ENCODE measurements at regions not wholly inside any gene's neighbourhood (a gene's known extent, or its start where the extent isn't known, plus 50 kb on each side); places are given as distances from the start of the nearest gene placed in this dataset.

- Histone ChIP-seq H3K27ac (ENCODE audit: low read length) (no peak overlapping the region), H2AFZ (ENCODE audit: low read length) (no peak overlapping the region), H3K9me2 (replicated peaks; ENCODE audit: low read length) (no peaks in the 10 kb centered on the region), H3K4me1 (ENCODE audit: insufficient read depth, low read length) (no peaks in the 10 kb centered on the region), H3K79me2 (ENCODE audit: low read length) (no peaks in the 10 kb centered on the region), H4K20me1 (ENCODE audit: low read length) (no peaks in the 10 kb centered on the region), H3K4me2 (ENCODE audit: low read length) (no peak overlapping the region), H3K9me3 (ENCODE audit: low read length) (no peaks in the 10 kb centered on the region), H3K27me3 (ENCODE audit: low read length) (no peaks in the 10 kb centered on the region), H3K4me3 (ENCODE audit: low read length) (no peak overlapping the region), H3K36me3 (ENCODE audit: low read depth, low read length) (no peaks in the 10 kb centered on the region), H3F3A (ENCODE audit: low read length, unreplicated experiment) (no peaks in the 10 kb centered on the region), H3K9ac (ENCODE audit: low read length) (no peak overlapping the region)
- ATAC-seq (no peak), DNase-seq (no peak)
- CTCF ChIA-PET, result no interaction called here
- intact Hi-C loops (cut with micrococcal nuclease), result no loop called here
- no TSS peak for BruUV-seq (replicated peaks)
- TF ChIP-seq EZH2phosphoT487 (IDR thresholded peaks at IDR 0.05; ENCODE audit: borderline replicate concordance, low read length) (no peak), CTCF (conservative IDR thresholded peaks at IDR 0.05; ENCODE audit: low read depth, low read length) (no peak), EZH2 (IDR thresholded peaks at IDR 0.05; ENCODE audit: low read length, unreplicated experiment) (no peak)
- POLR2A ChIA-PET (ENCODE audit: unreplicated experiment), result no interaction called here
Observed at GRCh38 chr2:192577706-192578105, 383.0 kb upstream of the TMEFF2 start.

- Histone ChIP-seq H3K9me3 (ENCODE audit: low read length) (no peaks in the 10 kb centered on the region), H3K9ac (ENCODE audit: low read length) (no peak overlapping the region), H2AFZ (ENCODE audit: low read length) (no peak overlapping the region), H3K79me2 (ENCODE audit: low read length) (no peaks in the 10 kb centered on the region), H3K27ac (ENCODE audit: low read length) (no peak overlapping the region), H3F3A (ENCODE audit: low read length, unreplicated experiment) (no peaks in the 10 kb centered on the region), H3K4me3 (ENCODE audit: low read length) (no peak overlapping the region), H3K27me3 (ENCODE audit: low read length) (no peaks in the 10 kb centered on the region), H4K20me1 (ENCODE audit: low read length) (no peaks in the 10 kb centered on the region), H3K4me2 (ENCODE audit: low read length) (no peak overlapping the region), H3K36me3 (ENCODE audit: low read depth, low read length) (no peaks in the 10 kb centered on the region), H3K9me2 (replicated peaks; ENCODE audit: low read length) (no peaks in the 10 kb centered on the region), H3K4me1 (ENCODE audit: insufficient read depth, low read length) (no peaks in the 10 kb centered on the region)
- BruUV-seq (replicated peaks), result no TSS peak
- POLR2A ChIA-PET (ENCODE audit: unreplicated experiment), result no interaction called here
- no peak for TF ChIP-seq EZH2 (IDR thresholded peaks at IDR 0.05; ENCODE audit: low read length, unreplicated experiment)
- no peak for TF ChIP-seq CTCF (conservative IDR thresholded peaks at IDR 0.05; ENCODE audit: low read depth, low read length)
- no peak for TF ChIP-seq EZH2phosphoT487 (IDR thresholded peaks at IDR 0.05; ENCODE audit: borderline replicate concordance, low read length)
- no peak for DNase-seq
- no peak for ATAC-seq
- CTCF ChIA-PET, result no interaction called here
- intact Hi-C loops (cut with micrococcal nuclease), result no loop called here
Observed at GRCh38 chr2:192574552-192574951, 379.8 kb upstream of the TMEFF2 start.

GRCh38 chr2:192571636-192572035, 376.9 kb upstream of the TMEFF2 start:
- no peak for ATAC-seq
- H2AFZ ChIP-seq (ENCODE audit: low read length), result no peak overlapping the region
- H3K36me3 ChIP-seq (ENCODE audit: low read depth, low read length), result no peaks in the 10 kb centered on the region
- H3K27me3 ChIP-seq (ENCODE audit: low read length), result no peaks in the 10 kb centered on the region
- intact Hi-C loops (cut with micrococcal nuclease), result no loop called here
- CTCF ChIA-PET, result no interaction called here
- TF ChIP-seq EZH2 (IDR thresholded peaks at IDR 0.05; ENCODE audit: low read length, unreplicated experiment) (no peak), EZH2phosphoT487 (IDR thresholded peaks at IDR 0.05; ENCODE audit: borderline replicate concordance, low read length) (no peak), CTCF (conservative IDR thresholded peaks at IDR 0.05; ENCODE audit: low read depth, low read length) (no peak)
- no peaks in the 10 kb centered on the region for H3K4me1 ChIP-seq (ENCODE audit: insufficient read depth, low read length)
- no peak overlapping the region for H3K4me3 ChIP-seq (ENCODE audit: low read length)
- POLR2A ChIA-PET (ENCODE audit: unreplicated experiment), result no interaction called here
- no peaks in the 10 kb centered on the region for H3K79me2 ChIP-seq (ENCODE audit: low read length)
- H3F3A ChIP-seq (ENCODE audit: low read length, unreplicated experiment), result no peaks in the 10 kb centered on the region
- no peak overlapping the region for H3K4me2 ChIP-seq (ENCODE audit: low read length)
- H3K9me3 ChIP-seq (ENCODE audit: low read length), result no peaks in the 10 kb centered on the region
- no peak overlapping the region for H3K27ac ChIP-seq (ENCODE audit: low read length)
- H3K9ac ChIP-seq (ENCODE audit: low read length), result no peak overlapping the region
- no peaks in the 10 kb centered on the region for H4K20me1 ChIP-seq (ENCODE audit: low read length)
- no TSS peak for BruUV-seq (replicated peaks)
- H3K9me2 ChIP-seq (replicated peaks; ENCODE audit: low read length), result no peaks in the 10 kb centered on the region
- DNase-seq, result no peak
